Uterus (tissue), 2 donors: ENCODE measurements at regions not wholly inside any gene's neighbourhood (a gene's known extent, or its start where the extent isn't known, plus 50 kb on each side); places are given as distances from the start of the nearest gene placed in this dataset.
A peak's percentile ranks its signal among the peaks of the same experiment; 100 is the strongest.

ENCODE experiments used
- CTCF ChIP-seq, 4 experiments: fragments of 200-600 bp in 2 of 4; fragments of 450-650 bp in 2 of 4; sonication (generic) in 2 of 4; IDR thresholded peaks; one replicate each; pipeline ENCODE4 v1.5.1; 2016 to 2019; ENCODE audit warnings: antibody characterized with exemption in 4 of 4, mild to moderate bottlenecking in 2 of 4, moderate library complexity in 1 of 4
- POLR2A ChIP-seq, 2 donors: fragments of 450-650 bp; IDR thresholded peaks; one replicate each; pipeline ENCODE4 v1.6.1; 2016; ENCODE audit warnings: antibody characterized with exemption in 2 of 2, mild to moderate bottlenecking in 1 of 2, moderate library complexity in 1 of 2

GRCh38 chr10:123582084-123582989 lies 83.8 kb upstream of the GPR26 start:
- TF ChIP-seq POLR2A (IDR thresholded peaks at IDR 0.05) (no peak), CTCF (IDR thresholded peaks at IDR 0.05) (peak; percentile 53 to 70 (median 56))
